ENCODE measurements at regions not wholly inside any gene's neighbourhood (a gene's known extent, or its start where the extent isn't known, plus 50 kb on each side); places are given as distances from the start of the nearest gene placed in this dataset.
A peak's percentile ranks its signal among the peaks of the same experiment; 100 is the strongest.
"Not testable (repeated sequence)": the region's sequence is repeated elsewhere in the genome, so short reads cannot be mapped to it uniquely, and the experiment has no call there.

DNA sequence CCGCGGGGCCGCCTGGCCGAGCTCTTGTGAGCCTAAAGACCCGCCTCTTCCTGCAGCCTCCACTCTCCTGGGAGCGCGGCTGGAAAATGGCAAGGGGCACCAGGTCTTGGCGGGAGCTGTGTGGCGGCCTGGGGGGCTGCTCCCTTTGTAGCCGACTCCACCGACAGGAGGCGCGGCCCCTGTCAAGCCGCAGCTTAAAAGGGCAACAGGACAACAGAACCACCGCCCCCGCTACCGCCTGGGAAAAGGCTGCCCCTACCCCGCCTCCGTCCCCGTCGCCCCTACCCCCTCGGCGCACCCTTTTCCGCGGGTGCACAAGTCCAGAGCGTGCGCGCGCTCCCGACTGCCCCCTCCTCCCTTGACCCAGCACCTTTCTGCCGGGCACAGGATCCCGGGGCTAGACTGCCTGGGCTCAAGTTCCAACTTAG, 60.3 kb downstream of the GOLGA8K start:
- H3K27ac Mint-ChIP-seq (ENCODE audit: unreplicated experiment); H3K36me3 Mint-ChIP-seq (ENCODE audit: unreplicated experiment); H3K4me1 Mint-ChIP-seq (ENCODE audit: low read depth, unreplicated experiment); H3K4me3 Mint-ChIP-seq (ENCODE audit: unreplicated experiment); H3K9me3 Mint-ChIP-seq (ENCODE audit: unreplicated experiment); H3K27me3 Mint-ChIP-seq (ENCODE audit: unreplicated experiment): not testable (repeated sequence)
- DNase-seq: peak; percentile 80

DNA sequence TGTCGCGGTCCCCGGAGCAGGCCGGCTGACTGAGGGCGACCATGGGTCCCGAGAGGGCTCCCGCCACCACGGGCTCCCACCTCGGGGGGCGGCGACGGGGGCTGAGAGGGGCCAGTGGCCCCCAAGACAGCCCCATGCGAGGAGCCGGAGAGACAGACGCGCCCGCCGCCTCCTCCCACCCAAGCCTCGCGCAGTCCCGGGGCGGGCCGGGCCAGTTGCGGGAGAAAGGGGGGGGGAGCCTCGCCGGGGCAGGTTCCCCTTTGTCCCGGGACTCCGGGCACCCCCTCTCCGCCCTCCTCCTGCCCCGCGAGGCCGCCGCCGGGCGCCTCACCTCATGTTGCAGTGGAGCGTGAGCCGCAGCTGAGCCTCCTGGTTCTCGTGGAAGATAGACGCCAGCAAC, 60.8 kb downstream of the GOLGA8K start:
- not testable (repeated sequence) for H3K4me3 Mint-ChIP-seq (ENCODE audit: unreplicated experiment); H3K36me3 Mint-ChIP-seq (ENCODE audit: unreplicated experiment); H3K4me1 Mint-ChIP-seq (ENCODE audit: low read depth, unreplicated experiment); H3K27me3 Mint-ChIP-seq (ENCODE audit: unreplicated experiment); H3K27ac Mint-ChIP-seq (ENCODE audit: unreplicated experiment); H3K9me3 Mint-ChIP-seq (ENCODE audit: unreplicated experiment)
- DNase-seq: peak; percentile 8

DNA sequence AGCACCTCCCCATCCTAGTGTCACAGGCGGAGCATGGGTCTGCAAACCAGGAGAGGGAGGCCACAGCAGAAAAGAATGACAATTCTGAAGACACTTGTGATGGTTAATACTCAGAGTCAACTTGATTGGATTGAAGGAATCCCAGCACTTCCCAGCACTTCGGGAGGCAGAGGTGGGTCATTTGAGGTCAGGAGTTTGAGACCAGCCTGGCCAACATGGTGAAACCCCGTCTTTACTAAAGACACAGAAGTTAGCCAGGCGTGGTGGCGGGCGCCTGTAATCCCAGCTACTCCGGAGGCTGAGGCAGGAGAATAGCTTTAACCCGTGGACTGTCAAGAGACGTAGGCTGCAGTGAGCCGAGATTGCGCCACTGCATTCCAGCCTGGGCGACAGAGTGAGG, 61.6 kb downstream of the GOLGA8K start:
- not testable (repeated sequence) for H3K27ac Mint-ChIP-seq (ENCODE audit: unreplicated experiment); H3K4me1 Mint-ChIP-seq (ENCODE audit: low read depth, unreplicated experiment); H3K36me3 Mint-ChIP-seq (ENCODE audit: unreplicated experiment); H3K27me3 Mint-ChIP-seq (ENCODE audit: unreplicated experiment); H3K9me3 Mint-ChIP-seq (ENCODE audit: unreplicated experiment)
- DNase-seq: peak; percentile 3
- peak overlapping the region; percentile 68 for H3K4me3 Mint-ChIP-seq (ENCODE audit: unreplicated experiment)

DNA sequence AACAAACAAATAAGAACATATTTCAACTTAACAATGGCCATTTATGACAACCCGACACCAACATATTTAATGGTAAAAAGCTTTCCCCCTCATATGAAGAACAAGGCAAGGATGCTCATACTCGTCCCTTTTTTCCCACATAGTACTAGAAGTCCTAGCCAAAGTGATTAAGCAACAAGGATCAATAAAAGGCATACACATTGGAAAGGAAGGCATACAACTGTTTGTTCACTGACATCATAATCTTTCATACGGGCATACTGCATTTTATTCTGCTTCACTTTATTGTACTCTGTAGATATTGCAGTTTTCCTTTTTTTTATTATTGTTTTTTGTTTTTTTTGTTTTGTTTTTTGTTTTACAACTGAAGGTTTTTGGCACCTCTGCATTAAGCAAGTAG, 66.3 kb downstream of the GOLGA8K start:
- not testable (repeated sequence) for H3K36me3 Mint-ChIP-seq (ENCODE audit: unreplicated experiment); DNase-seq; H3K4me1 Mint-ChIP-seq (ENCODE audit: low read depth, unreplicated experiment); H3K27me3 Mint-ChIP-seq (ENCODE audit: unreplicated experiment); H3K9me3 Mint-ChIP-seq (ENCODE audit: unreplicated experiment); H3K27ac Mint-ChIP-seq (ENCODE audit: unreplicated experiment); H3K4me3 Mint-ChIP-seq (ENCODE audit: unreplicated experiment)

DNA sequence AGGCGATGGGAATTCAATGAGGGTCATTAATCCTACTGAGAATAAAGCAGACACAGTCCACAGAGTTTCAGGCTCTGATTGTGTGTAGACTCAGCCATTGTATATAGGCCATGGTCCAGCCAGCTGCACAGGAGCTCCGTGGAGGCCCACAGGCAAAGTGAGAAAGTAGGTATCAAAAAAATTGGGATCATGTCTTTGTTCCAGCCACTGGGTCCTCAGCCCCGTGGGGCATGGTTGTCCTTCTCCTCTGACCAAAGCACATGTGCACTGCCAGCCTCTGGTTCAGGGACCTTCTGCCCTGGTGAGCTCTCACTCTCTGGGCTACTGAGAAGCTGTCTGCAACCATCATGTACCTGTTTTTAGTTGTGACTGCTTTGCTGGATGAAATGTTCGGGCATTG, 79.7 kb downstream of the GOLGA8K start:
- not testable (repeated sequence) for H3K4me3 Mint-ChIP-seq (ENCODE audit: unreplicated experiment); H3K9me3 Mint-ChIP-seq (ENCODE audit: unreplicated experiment); H3K4me1 Mint-ChIP-seq (ENCODE audit: low read depth, unreplicated experiment); H3K36me3 Mint-ChIP-seq (ENCODE audit: unreplicated experiment); H3K27me3 Mint-ChIP-seq (ENCODE audit: unreplicated experiment); H3K27ac Mint-ChIP-seq (ENCODE audit: unreplicated experiment)
- DNase-seq: peak; percentile 8

DNA sequence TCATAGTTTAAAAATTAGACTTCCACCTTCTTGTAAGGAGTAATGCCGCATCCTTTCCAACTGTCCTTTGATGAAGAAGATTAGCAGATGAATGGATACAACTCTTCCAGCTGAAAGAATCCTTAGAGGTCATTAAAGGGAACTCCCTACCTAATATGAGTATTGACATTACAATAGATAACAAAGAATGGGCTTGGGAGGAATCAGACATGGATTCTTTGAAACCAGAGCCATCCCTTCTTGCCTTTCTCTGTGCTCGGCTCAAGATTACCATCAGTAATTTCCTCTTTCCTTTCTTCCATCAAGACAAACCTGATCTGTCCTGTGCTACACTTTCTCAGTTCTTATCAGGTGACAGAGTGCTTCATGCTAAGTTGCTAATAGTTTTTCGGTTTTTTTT, 83.8 kb downstream of the GOLGA8K start:
- not testable (repeated sequence) for H3K9me3 Mint-ChIP-seq (ENCODE audit: unreplicated experiment); H3K4me3 Mint-ChIP-seq (ENCODE audit: unreplicated experiment); DNase-seq; H3K27ac Mint-ChIP-seq (ENCODE audit: unreplicated experiment); H3K4me1 Mint-ChIP-seq (ENCODE audit: low read depth, unreplicated experiment); H3K27me3 Mint-ChIP-seq (ENCODE audit: unreplicated experiment); H3K36me3 Mint-ChIP-seq (ENCODE audit: unreplicated experiment)

DNA sequence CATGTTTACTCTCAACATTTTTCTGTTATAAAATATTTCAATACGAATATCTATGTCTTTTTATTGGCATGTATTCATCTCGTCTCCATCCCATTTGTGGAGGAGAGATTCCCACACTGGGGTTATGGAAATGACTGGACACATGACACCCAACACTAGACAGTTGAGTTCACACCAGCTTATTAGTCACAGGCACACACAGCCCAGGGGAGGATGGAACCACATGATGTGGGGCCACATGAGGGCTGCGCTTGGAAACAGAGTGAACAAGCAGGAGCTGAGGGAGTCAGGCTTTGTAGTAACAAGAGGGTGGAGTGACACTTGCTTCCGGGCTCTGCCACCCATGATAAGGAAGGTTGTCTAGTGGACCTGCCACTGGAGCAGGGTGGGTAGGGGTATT, 86.6 kb downstream of the GOLGA8K start:
- H3K9me3 Mint-ChIP-seq (ENCODE audit: unreplicated experiment); H3K4me3 Mint-ChIP-seq (ENCODE audit: unreplicated experiment); H3K27me3 Mint-ChIP-seq (ENCODE audit: unreplicated experiment); H3K36me3 Mint-ChIP-seq (ENCODE audit: unreplicated experiment); H3K27ac Mint-ChIP-seq (ENCODE audit: unreplicated experiment); H3K4me1 Mint-ChIP-seq (ENCODE audit: low read depth, unreplicated experiment); DNase-seq: not testable (repeated sequence)

DNA sequence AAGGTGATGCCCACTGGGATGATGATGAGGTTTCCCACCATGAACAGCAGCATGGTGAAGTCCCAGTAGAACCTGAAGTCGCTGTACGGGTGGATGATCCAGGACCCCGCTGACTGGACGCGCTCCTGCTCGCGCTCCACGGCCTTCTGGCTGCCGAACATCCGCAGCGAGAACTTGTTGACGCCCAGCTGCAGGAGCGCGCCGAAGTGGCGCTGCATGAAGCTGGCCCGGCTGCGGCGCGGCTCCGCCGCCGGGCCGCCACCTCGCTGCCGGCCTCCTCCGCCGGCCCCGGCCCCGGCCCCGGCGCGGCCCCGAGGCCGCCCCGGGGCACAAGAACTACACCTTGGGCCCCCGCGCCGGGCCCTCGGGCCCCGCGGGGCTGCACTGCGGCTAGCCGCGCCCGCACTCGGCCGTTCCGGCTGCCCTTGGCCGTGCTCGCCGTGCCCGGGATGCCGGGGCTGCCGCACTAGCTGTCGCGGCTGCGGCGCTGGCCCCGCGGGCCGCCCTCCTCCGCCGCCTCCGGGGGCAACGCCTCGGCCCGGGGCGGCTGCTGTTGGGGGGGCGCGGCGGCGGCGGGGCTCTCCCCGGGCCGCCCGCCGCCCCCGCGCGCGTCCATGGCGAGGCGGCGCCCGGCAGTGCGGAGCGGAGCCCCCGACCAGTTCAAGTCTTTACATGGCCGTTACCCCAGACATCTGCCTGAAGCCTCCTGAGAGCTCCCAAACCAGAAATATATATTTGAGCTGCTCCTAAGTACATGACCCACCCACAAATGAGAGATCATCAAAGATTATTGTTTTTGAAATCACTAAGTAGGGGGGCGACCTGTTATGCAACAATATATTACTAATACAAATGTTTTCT, 87.8 kb downstream of the GOLGA8K start:
- H3K9me3 Mint-ChIP-seq (ENCODE audit: unreplicated experiment); H3K27me3 Mint-ChIP-seq (ENCODE audit: unreplicated experiment); H3K27ac Mint-ChIP-seq (ENCODE audit: unreplicated experiment); H3K4me3 Mint-ChIP-seq (ENCODE audit: unreplicated experiment); H3K4me1 Mint-ChIP-seq (ENCODE audit: low read depth, unreplicated experiment); H3K36me3 Mint-ChIP-seq (ENCODE audit: unreplicated experiment): not testable (repeated sequence)
- DNase-seq: peak; percentile 13

DNA sequence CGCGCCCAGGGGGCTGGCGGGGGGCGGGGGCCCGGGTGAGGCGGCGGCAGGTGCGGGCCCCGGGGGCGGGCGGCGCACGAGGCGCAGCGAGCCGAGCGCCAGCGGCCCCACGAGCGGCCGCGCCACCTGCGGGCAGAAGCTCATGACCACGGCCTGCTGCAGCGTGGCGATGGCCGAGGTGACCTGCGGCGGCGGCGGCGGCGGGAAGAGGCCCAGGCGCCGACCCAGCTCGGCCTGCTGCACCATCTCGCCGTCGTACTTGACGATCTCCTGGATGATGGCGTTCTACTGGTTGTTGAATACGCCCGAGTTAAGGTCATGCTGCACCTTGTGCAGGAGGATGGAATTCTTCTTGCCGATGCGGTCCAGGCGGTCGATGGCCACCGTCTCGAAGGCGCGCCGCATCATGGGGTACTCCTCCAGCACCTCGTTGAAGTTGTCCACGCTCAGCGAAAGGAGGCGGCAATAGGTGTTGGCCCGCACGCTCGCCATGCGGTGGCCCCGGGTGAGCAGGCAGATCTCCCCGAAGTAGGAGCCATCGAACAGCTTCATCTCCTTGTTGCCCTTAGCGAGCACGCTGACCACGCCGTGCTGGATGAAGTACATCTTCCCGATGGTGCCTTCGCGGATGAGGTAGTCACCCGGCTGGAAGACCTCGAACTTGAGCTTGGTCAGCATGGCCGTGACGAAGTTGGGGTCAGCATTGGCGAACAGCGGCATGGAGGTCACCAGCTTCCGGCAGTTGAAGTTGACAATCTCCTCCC, 89.5 kb downstream of the GOLGA8K start:
- H3K27me3 Mint-ChIP-seq (ENCODE audit: unreplicated experiment); H3K4me1 Mint-ChIP-seq (ENCODE audit: low read depth, unreplicated experiment); DNase-seq; H3K9me3 Mint-ChIP-seq (ENCODE audit: unreplicated experiment); H3K4me3 Mint-ChIP-seq (ENCODE audit: unreplicated experiment); H3K27ac Mint-ChIP-seq (ENCODE audit: unreplicated experiment); H3K36me3 Mint-ChIP-seq (ENCODE audit: unreplicated experiment): not testable (repeated sequence)

DNA sequence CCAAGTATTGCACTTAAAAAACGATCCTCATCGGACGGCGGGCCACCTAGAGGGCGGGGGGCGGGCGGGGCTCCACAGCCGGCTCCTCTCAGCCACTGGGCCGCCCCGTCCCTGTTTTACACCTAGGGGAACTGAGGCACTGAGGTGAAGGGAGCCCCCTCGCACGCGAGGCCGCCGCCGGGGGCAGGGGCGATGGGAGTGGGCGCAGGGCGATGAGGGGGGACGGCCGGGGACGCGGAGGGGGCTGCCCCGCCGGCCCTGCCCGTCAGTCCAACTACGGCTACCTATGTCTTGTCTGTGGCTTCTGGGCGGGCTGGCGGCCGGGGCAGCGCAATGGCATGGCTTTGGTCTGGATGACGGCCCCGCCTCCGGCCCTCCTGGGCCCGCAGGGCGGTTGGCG, 90.4 kb downstream of the GOLGA8K start:
- DNase-seq: peak; percentile 11

DNA sequence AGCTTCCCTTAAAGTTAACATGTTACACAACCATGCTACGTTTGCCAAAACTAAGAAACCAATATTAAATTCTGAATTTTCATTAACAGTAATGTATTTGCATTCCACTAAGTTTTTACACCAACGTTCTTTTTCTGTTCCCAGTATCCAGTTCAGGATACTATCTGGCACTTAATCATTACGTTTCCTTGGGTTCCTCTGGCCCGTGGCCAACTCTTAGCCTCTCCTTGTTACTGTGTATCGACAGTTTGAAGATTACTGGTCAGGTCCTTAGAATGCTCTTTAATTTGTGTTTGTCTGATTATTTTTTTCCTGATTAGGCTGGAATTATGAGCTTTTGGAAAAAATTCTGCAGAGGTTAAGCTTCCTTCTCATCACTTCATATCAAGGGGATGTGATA, 95.5 kb downstream of the GOLGA8K start:
- H3K4me1 Mint-ChIP-seq (ENCODE audit: low read depth, unreplicated experiment); DNase-seq; H3K9me3 Mint-ChIP-seq (ENCODE audit: unreplicated experiment); H3K27ac Mint-ChIP-seq (ENCODE audit: unreplicated experiment); H3K27me3 Mint-ChIP-seq (ENCODE audit: unreplicated experiment); H3K4me3 Mint-ChIP-seq (ENCODE audit: unreplicated experiment); H3K36me3 Mint-ChIP-seq (ENCODE audit: unreplicated experiment): not testable (repeated sequence)

More for the DNA sequence above, 90.4 kb downstream of the GOLGA8K start:
- H3K36me3 Mint-ChIP-seq (ENCODE audit: unreplicated experiment); H3K9me3 Mint-ChIP-seq (ENCODE audit: unreplicated experiment); H3K4me3 Mint-ChIP-seq (ENCODE audit: unreplicated experiment); H3K27ac Mint-ChIP-seq (ENCODE audit: unreplicated experiment); H3K27me3 Mint-ChIP-seq (ENCODE audit: unreplicated experiment); H3K4me1 Mint-ChIP-seq (ENCODE audit: low read depth, unreplicated experiment): not testable (repeated sequence)

DNA sequence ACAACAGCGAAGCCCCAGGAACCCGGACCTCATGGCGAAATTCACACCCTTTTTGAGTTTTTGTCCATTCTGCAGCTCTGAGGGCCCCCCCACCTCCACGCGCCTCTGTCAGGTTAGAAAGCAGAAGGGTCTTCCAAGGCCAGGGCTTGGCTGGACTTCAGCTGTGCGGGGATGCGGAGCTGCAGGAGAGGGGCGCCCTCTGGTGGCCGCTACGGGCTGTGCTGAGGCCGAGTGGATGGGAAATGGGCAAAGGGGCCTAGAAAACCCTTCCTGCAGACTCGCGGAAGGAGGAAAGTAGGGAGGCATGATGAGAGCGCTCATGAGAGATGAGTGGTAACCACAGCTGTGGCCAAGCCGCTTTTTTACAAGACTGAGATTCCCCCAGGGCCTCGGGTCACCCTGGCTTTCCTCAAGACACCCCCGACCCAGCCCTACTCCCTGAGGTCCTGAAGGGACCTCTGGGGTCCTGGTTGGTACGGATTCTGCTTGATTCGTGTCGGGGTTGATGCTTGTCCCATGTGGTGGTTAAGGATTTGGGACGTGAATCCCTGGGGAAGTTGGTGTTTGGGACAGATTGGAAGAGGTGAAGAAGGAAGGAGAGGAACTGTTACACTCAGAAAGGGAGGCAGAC, 126.8 kb downstream of the GOLGA8K start:
- not testable (repeated sequence) for H3K4me1 Mint-ChIP-seq (ENCODE audit: low read depth, unreplicated experiment); H3K27ac Mint-ChIP-seq (ENCODE audit: unreplicated experiment); H3K9me3 Mint-ChIP-seq (ENCODE audit: unreplicated experiment); H3K4me3 Mint-ChIP-seq (ENCODE audit: unreplicated experiment); DNase-seq; H3K27me3 Mint-ChIP-seq (ENCODE audit: unreplicated experiment); H3K36me3 Mint-ChIP-seq (ENCODE audit: unreplicated experiment)

Data from glutamatergic neuron (in vitro differentiated cells).